Left colon (tissue), 2 donors: ENCODE measurements at regions not wholly inside any gene's neighbourhood (a gene's known extent, or its start where the extent isn't known, plus 50 kb on each side); places are given as distances from the start of the nearest gene placed in this dataset.

ENCODE experiments used
- ATAC-seq: fragments of 200-7000 bp; cut with Tn5 transposase; one replicate; pipeline ENCODE4 v1.9.1; 2020; ENCODE audit warnings: mild to moderate bottlenecking, moderate library complexity
- DNase-seq, 2 donors: peaks; one replicate each; pipeline ENCODE4 v3.0.0-alpha.2; 2020
- intact Hi-C, 2 donors: fragments of 100-400 bp; cut with DNase I in 1 of 2; cut with micrococcal nuclease in 1 of 2; formaldehyde crosslinking; loops; one replicate each; pipeline versions ENCODE4 v1.11.2 to v1.14.0; 2022; cut with DNase I, micrococcal nuclease
- donor health status: DM: no; HTN: no; CAD: no.
- donor health status: DM: yes; HTN: yes; CAD: no.

GRCh38 chr2:2754940-2755339 is 423.9 kb upstream of the MYT1L start:
- no peak for DNase-seq
- ATAC-seq = no peak
- intact Hi-C loops = no loop called here

DNA sequence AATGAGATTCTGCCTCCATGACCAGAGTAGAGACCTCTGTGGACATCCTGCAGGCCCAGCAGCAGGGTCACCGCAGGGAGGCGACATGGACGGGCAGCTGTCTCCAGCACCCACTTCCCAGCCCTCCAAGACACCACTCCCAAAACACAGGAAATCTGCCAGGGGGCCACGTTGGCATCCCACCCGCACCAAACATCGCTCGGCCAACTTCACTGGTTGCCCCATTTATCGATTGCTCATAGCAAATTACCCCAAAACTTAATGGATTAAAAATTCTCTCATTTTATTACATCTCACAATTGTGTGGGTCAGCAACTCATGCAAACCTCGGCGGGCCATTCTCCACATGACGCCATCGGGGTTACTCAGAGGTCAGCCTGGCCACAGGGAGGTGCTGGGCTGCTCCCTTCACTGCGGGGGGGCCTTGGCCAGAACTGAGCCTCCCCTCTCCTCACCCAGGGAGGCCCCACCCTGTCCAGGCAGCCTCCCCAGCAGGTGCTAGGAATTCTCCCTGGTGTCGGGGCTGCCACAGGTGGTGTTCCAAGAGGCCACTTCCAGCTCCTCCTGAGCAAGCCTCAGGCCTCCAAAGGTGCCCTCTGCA is 420.7 kb upstream of the MYT1L start:
- ATAC-seq (no peak), DNase-seq (no peak)
- intact Hi-C loops = no loop called here

DNA sequence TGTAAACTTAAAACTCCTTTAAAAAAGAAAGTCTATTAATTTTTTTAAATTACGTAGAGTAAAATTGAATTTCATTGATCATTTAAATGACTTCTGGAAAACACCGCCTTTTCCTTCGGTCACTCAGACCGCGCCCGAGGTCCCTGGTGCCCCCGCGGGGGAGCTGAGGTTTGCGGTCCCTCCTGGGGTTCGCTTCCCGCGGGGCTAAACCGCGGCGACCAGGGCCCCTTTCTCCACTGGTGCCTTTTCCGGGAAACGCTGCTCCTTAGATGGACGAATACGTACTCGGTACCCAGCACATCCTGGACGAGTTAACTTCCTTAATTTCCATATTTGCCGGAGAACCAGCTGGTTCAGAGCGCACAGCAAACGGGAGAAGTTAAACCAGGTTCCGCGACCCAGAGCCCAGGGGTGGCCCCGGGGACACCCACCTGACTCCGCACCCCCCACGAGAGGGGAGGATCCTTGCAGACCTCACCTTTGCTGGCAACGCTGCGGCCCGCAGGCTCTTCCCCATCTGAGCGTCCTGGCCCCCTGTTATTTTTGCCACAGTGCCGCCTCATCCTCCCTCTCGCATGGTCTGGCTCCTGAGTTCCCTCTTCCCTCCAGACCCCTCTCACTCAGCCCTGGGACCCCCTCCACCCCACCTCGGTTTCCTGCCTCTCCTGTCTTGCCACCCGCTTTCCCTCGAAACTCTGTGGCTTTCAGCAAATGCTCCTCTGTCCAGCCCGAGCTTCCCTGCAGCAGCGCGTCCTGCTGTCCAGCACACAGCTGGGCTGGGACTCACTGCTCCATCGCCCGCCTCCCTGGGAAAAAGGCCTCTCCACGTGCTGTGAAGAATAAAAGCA is 420.0 kb upstream of the MYT1L start:
- intact Hi-C loops = no loop called here
- ATAC-seq (no peak), DNase-seq (no peak)

GRCh38 chr2:2749206-2749598 is 418.1 kb upstream of the MYT1L start:
- ATAC-seq (no peak), DNase-seq (no peak)
- intact Hi-C loops = no loop called here

DNA sequence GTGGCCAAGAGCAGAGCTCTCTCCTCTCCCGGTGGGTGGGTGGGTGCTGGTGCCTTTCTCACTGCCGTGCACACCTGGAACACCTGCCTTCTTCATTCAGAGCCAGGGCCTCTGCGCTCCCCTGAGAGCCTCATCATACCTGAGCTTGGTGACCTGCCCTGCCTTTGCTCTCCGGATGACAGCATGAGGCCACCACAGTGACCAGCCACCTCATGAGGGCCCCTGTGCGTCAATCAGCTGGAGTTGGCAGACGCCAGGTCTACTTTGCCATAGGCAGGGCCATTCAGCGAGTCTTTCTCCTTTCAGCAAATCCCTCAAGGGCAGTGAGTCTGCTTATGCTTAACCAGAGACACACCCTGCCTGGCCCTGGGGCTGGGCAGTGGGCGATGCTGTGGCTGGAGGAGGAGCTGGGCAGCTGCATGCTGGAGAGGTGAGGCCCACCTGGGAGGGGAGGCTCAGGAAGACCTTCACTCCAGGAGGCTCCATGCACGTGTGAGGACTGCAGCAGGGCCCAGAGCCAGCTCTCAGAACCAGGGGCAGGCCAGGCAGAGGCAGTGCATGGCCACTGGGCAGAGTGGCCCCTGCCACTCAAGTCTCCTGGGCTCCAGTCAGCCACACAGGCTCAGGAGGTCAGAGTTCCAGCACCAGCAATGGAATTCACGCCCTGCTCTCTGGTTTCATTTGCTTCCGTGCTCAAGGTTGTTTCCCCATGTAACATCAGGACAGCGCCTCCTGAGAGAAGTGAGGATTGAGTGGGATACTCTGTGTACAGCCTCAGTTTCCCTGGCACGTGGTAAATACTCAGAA is 417.5 kb upstream of the MYT1L start:
- ATAC-seq (no peak), DNase-seq (no peak)
- intact Hi-C loops = no loop called here

DNA sequence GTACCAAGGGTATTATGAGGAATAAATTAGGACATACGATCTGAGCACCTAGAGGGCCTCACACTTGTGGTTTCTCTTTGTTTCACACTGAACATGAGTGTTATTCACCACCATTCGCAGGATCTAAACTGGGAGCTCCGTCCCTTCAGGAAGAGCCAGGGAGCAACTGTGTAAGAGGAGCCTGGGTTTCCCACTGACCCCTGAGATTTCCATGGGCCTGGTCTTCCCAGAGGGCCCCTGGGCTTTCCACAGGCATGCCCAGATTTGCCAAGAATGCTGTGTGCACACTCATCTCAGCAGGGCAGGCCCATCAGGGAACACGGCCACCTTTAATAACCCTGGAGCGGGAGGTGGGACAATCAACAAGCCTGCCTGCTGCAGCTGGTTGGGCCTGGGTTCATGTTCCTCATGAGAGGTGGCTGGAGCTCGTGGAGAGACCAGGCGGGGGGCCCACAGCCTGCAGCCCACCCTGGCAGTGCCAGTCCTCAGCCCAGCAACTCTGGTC is 416.8 kb upstream of the MYT1L start:
- intact Hi-C loops = no loop called here
- no peak for DNase-seq
- no peak for ATAC-seq

GRCh38 chr2:2746731-2747130 is 415.7 kb upstream of the MYT1L start:
- ATAC-seq (no peak), DNase-seq (no peak)
- intact Hi-C loops = no loop called here

DNA sequence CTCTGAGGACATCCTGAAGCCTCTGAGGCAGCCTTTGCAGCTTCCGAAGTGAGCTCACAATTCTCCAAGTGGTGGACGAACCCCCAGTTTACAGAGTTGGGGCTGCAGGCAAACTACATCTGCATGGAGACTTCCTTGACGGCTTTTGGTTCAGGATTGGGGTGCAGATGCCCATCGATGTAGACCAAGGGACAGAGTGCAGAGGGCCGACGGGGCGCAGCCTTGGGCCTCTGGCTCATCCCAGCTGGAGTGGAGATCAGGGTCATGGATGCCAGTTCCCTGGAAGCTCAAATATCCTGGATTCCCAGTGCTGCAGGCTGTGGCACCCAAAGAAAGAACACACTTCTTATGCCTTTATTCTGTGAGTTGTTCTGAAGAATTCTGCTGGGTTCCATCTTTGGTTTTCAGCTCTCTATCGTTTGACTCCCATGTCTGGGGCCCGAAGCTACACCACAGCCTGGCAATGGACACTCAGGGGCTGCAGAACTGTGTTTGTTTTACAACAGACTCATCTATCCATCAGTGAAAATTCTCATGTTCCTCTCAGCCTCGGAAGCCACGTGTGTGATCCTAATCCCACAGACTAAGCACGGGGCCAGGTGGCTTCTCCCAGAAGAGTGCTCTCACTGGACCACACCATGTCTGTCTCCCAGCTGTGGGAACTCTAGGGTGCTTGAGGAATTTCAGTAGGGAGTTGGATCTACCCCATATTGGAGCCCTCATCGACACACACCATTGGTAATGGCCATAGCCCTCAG is 414.1 kb upstream of the MYT1L start:
- ATAC-seq (no peak), DNase-seq (no peak)
- intact Hi-C loops = no loop called here

GRCh38 chr2:2744107-2744506 is 413.0 kb upstream of the MYT1L start:
- ATAC-seq (no peak), DNase-seq (no peak)
- intact Hi-C loops = no loop called here

GRCh38 chr2:2743164-2743571 is 412.1 kb upstream of the MYT1L start:
- DNase-seq (peak; percentile 18 to 49), ATAC-seq (no peak)
- intact Hi-C loops = no loop called here

- DNase-seq (no peak), ATAC-seq (no peak)
- intact Hi-C loops = no loop called here
Measured at GRCh38 chr2:2742726-2743125, 411.7 kb upstream of the MYT1L start.

DNA sequence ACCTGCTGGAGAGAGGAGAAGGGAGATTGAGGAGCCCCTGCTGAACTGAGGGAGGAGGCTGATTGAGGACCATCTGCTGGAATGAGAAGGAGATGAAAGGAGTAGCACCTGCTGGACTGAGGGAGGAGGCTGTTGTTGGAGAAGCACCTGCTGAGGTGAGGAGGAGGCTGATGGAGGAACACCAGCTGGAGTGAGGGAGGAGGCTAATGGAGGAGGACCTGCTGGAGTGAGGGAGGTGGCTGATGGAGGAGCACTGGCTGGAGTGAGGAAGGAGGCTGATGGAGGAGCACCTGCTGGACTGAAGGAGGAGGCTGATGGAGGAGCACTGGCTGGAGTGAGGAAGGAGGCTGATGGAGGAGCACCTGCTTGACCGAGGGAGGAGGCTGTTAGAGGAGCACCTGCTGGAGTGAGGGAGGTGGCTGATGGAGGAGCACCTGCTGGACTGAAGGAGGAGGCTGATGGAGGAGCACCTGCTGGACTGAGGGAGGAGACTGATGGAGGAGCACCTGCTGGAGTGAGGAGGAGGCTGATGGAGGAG is 409.2 kb upstream of the MYT1L start:
- intact Hi-C loops = no loop called here
- no peak for ATAC-seq
- no peak for DNase-seq

DNA sequence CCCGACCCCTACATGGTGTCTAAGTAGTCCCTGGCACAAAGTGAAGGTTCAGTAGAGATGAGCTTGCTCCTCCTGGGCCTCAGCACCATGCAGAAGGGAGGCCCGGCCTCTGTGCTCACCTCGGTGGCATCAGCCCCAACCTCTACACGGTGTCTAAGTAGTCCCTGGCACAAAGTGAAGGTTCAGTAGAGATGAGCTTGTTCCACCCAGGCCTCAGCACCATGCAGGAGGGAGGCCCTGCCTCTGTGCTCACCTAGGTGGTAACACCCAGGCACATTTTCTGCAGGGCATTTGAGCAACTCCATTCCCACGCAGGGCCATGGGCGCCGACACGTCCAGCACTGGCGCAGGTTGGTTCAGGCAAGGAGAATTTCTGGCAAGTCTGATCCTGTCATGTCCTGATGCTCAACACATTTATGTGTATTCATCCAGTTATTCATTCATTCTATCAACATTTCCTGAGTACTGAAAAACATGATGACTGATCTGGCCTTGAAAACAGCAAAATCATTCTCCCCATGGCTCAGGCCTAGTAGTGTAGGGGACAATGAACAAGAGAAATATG is 408.2 kb upstream of the MYT1L start:
- ATAC-seq (no peak), DNase-seq (no peak)
- intact Hi-C loops = no loop called here

DNA sequence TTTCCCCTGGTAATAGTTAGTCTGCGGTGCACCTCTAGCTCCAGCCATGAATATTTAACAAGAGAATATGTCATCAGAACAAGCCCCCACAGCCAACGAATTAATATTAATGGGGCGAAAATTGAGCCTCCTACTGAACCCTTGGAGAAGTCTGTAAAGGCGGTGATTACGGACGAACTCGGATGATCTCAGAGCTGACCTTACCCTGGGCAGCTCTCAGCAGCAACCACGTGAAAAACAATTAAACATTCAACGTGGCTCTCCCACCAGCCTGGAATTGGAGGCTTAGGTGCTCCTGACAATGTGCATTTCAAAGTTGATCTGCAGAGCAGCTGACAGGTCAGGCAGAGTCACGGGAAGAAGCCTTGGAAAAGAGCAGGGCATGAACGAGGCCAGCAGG is 407.6 kb upstream of the MYT1L start:
- DNase-seq = no peak
- no peak for ATAC-seq
- intact Hi-C loops = no loop called here

DNA sequence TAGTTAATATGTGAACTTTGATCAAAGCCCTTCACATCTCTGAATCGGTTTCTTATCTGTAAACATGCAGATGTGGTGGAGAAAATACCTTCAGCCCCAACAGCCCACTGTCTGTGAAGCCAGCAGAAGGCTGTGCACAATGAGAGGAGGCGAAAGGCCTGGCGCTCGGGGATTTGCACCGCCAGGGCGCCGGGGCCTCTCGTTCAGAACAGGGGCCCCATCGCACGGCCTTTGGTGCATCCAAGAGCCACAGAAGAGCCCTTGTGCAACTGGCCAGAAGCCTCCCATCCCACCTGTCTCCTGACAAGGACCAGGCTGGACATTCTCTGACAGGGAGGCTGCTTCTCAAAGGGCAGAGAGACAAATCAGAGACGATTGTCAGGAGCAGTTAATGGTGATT is 407.2 kb upstream of the MYT1L start:
- intact Hi-C loops = no loop called here
- DNase-seq = no peak

DNA sequence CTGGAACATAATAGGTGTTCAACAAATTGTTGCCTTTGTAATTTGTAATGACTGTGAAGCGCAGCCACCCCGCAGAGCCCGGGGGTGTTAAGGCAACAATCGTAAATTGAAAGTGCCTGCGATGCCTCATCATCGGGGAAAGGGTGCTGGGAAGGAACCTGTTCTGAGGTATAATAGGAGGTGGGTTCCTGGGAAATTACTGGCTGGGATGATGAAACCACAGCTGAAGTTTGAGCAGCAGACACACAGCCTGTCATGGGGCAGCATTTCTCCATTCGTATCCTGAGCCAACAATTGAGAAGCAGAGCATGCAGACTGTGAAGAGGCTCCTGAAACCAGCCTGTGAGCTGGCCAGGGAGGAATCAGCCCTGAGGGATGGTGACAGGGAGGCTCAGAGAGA is 404.0 kb upstream of the MYT1L start:
- intact Hi-C loops = no loop called here
- ATAC-seq = no peak
- DNase-seq = no peak

More for the DNA sequence above, 407.2 kb upstream of the MYT1L start:
- no peak for ATAC-seq

DNA sequence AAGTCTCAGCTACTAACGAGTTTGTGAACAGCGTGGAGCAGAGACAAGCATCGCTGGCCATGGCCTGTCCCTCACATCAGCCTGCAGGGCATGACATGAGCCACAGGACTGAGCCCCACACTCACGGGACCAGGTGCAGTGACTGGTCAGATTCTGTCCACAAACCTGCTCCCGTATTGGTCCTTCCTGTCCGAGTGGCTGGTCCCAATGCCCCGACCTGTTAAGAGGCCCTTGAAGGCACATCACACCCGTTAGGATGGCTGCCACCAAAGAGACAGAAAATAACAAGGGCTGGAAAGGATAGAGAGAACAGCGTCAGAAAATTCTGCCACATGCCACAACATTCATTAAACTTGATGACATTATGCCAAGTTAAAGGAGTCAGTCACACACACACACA is 403.2 kb upstream of the MYT1L start:
- intact Hi-C loops = no loop called here
- DNase-seq (no peak), ATAC-seq (no peak)

DNA sequence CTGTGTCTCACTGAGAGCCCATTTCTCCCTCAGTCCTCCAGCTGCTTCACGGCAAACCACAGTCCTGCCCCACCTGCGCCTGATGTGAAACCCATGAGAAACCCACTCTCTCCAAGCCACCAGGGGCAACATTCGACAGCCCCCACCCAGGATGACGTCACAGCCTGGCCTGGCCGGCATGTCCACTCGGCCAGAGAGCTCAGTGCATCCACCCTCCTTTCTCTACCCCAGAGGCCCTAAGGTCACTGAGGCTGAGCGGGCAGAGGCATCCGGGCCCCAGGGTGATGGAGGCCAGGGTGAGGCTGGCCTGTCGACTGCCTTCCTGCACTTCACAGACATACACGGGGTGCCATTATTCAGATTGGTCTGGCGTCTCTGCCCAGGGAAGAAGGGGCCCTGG is 402.7 kb upstream of the MYT1L start:
- intact Hi-C loops = no loop called here
- DNase-seq = no peak
- no peak for ATAC-seq
